DMS53 treated with DMSO at 0.1 percent for 48 hours (cell line): ENCODE measurements at regions not wholly inside any gene's neighbourhood (a gene's known extent, or its start where the extent isn't known, plus 50 kb on each side); places are given as distances from the start of the nearest gene placed in this dataset.
"Not testable (repeated sequence)": the region's sequence is repeated elsewhere in the genome, so short reads cannot be mapped to it uniquely, and the experiment has no call there.

Experiments
- DNase-seq: peaks from one replicate; lab custom pipeline; 2025; ENCODE audit not compliant: unreplicated experiment; lab: John Stamatoyannopoulos, UW

- DNase-seq = no peak
These were observed 168.7 kb upstream of the GNAI1 start for GRCh38 chr7:79965946-79966345.

DNA sequence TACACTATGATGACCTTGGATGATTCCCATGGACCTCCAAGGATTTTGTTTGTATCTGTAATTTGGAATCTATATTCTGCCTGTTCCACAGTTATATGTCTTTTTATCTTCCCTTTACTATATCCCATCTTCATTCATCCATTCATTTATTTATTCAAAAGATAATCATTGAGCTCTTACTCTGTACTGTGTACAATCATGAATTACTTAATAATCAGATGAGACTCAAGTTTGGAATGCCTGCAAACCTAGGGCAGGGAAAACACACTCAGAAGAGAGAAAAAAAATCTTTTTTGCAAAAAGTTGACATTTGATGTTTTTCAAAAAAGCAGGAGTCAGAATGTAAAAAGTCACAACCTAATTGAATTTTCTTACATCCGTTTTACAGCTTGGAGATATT, 170.2 kb upstream of the GNAI1 start:
- DNase-seq = no peak

GRCh38 chr7:79953130-79953529, 181.5 kb upstream of the GNAI1 start:
- no peak for DNase-seq

GRCh38 chr7:79952399-79952798, 182.2 kb upstream of the GNAI1 start:
- no peak for DNase-seq

GRCh38 chr7:79951415-79951814, 183.2 kb upstream of the GNAI1 start:
- DNase-seq = no peak

DNA sequence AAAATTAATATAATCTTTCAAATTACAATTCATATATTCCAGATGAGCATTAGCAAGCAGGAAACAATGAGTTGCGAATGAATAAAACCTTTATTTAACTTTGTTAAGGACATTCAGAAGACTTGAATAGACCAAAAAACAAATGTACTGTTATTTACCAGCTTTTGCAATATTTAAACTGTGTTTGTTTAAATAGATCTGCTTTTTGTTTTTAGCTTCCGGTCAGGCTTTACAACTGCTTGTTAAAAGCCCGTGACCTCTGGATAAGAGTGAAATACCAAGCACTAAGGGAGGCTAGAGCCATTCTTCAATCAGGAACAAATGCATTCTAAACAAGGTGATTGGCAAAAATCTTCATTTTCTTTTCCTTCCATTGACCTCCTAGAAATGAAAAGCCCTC, 184.9 kb upstream of the GNAI1 start:
- DNase-seq = peak; percentile 54

- DNase-seq = no peak
These were observed 198.2 kb upstream of the GNAI1 start for GRCh38 chr7:79936281-79936983.

DNA sequence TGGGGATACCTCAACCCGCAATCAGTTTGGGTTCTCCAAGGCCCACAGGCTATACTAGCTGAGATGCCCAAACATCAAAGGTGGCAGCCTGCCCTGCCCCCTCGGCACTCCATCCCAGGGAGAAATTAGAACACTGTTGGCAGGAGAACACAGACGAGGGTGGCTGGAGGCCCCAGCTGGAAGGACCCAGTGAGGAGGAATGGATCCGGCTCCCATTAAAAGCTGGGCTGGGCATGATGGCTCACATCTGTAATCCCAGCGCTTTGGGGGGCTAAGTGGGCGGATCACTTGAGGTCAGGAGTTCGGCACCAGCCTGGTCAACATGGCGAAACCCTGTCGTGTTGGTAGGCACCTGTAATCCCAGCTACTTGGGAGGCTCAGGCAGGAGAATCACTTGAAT, 199.9 kb upstream of the GNAI1 start:
- DNase-seq = no peak

DNA sequence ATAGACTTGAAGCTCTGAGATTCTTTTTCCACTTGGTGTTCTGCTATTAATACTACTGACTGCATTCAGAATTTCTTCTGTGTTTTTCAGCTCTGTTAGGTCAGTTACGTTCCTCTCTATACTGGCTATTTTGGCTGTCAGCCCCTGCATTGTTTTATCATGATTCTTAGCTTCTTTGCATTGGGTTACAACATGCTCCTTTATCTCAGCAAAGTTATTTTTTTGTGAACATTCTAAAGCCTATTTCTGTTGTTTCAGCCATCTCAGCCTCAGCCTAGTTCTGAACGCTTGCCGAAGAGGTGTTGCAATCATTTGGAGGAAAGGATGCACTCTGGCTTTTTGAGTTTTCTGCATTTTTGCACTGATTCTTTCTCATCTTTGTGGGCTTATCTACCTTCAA, 201.5 kb upstream of the GNAI1 start:
- DNase-seq = no peak

DNA sequence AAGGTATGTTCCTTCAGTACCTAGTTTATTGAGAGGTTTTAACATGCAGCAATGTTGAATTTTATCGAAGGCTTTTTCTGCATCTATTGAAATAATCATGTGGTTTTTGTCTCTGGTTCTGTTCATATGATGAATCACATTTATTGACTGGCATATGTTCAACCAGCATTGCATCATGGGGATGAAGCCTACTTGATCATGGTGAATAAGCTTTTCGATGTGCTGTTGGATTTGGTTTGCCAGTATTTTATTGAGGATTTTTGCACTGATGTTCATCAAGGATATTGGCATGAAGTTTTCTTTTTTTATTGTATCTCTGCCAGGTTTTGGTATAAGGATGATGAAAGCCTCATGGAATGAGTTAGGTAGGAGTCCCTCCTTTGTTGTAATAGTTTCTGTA, 204.0 kb upstream of the GNAI1 start:
- DNase-seq = no peak

DNA sequence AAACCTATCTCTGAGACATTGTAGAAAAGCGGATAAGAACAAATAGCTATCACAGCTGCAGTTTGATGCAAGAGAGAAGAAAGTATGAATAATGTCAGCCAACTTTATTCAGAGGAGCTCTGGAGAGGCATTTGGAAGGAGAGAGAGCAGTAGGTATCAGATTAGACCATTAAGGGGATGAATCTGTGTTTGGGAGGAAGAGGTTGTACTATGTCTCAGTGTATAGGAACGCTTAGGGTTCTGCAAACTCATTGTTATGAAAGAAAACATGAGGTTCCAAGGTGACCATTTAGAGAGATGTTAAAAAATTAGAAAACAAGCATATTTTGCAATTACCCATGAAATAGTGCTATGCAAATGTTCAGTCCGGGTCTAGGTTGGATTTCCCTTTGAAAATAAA, 207.5 kb upstream of the GNAI1 start:
- no peak for DNase-seq

DNA sequence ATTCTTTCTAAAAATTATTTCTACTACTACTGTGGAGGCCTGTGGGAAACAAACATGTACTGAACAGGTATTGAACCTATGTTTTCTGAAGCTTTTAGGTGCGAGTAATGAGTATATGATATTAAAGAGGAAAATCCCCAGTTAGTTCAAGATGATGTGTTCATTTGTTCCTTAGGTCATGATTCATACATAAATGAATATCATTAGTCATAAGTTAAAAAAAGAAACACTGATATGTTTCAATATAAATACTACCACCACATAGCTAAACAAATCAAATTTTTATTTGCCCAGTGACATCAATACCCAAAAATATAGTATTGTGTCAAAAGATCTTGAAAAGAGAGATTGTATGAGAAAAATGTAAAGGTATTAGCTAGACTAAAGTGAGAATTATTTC, 210.7 kb upstream of the GNAI1 start:
- no peak for DNase-seq

- no peak for DNase-seq
These were observed 211.7 kb upstream of the GNAI1 start for GRCh38 chr7:79922894-79923293.

DNA sequence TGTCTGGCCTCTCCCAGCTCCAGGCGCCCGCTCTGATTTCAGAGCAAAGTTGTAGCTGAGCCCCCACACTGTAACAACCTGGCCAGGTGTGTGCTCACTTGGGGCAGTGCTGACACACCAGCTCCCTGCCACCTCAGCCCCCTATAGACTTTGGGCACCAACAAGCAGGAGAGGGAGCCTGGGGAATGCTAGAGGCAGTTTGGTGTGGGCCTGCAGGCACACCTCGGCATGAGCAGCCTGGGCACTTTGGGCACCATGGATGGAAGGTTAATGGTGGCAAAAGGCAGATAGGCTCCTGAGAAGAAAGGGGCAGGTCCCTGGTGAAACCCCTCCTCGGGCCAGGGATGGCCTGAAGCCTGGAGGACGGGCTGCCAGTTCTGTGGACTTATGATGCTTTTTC, 212.7 kb upstream of the GNAI1 start:
- DNase-seq = no peak

- DNase-seq = not testable (repeated sequence)
These were observed 216.0 kb upstream of the GNAI1 start for GRCh38 chr7:79918632-79919031.

GRCh38 chr7:79915346-79915745, 219.3 kb upstream of the GNAI1 start:
- DNase-seq = not testable (repeated sequence)

- DNase-seq = no peak
These were observed 222.4 kb upstream of the GNAI1 start for GRCh38 chr7:79912213-79912633.

GRCh38 chr7:79911420-79911819, 223.2 kb upstream of the GNAI1 start:
- no peak for DNase-seq

DNA sequence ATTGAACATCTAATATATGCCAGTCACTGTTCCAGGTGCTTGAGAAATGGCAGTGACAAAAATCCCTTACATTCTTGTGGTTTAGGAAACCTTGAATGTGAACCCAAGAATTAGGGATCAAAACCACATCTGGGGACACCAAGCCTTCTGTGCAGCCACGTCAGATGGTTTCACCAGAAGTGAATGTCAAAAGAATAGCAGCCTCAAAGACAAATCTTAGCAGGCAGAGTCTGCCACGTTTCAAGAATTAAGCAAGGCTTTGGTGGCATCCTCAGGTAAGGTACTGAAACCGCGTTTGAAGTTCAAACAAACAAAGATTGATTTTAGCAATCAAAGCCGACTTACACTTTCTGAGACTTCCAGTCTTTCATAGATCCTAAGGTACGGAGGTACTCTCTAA, 225.5 kb upstream of the GNAI1 start:
- DNase-seq = no peak

- no peak for DNase-seq
These were observed 237.5 kb upstream of the GNAI1 start for GRCh38 chr7:79897166-79897565.

- DNase-seq = no peak
These were observed 240.6 kb upstream of the GNAI1 start for GRCh38 chr7:79893991-79894390.

GRCh38 chr7:79882922-79883321, 251.7 kb upstream of the GNAI1 start:
- no peak for DNase-seq

DNA sequence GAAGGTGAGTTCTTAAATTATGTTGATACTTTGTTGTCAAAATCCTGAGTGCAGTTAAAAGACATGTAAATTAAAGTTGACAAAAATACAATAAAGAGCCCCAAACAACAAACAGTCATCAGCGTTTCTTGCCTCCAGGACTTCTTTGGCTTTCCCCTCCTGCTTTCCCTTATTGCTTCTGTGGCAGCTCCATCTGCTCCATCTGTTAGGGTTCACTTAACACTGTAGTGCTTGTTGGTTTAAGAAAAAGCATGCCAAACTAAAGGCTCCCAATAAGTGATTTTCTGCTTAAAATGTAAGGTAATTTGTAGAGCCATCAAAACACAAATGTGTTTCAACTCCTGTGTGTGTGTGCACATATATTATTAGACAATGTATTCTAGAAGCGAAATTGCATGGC, 254.3 kb upstream of the GNAI1 start:
- DNase-seq = peak; percentile 44
